Natural killer cell (primary cell): ENCODE measurements at regions not wholly inside any gene's neighbourhood (a gene's known extent, or its start where the extent isn't known, plus 50 kb on each side); places are given as distances from the start of the nearest gene placed in this dataset.

Source experiments
- ATAC-seq, 3 donors: fragments of 150-1000 bp in 2 of 3; fragments of 200-7000 bp in 1 of 3; cut with Tn5 transposase; 1 replicate in 1 of 3; 2 replicates in 2 of 3; pipeline ENCODE4 v1.10.0; 2021; ENCODE audit warnings: mild to moderate bottlenecking in 2 of 3, moderate library complexity in 2 of 3
- DNase-seq, 2 donors: peaks; one replicate each; pipeline versions ENCODE4 v3.0.0 to v3.0.0-alpha.2; 2013 to 2021; ENCODE audit warnings: mixed read lengths in 1 of 2
- H3K27ac ChIP-seq: one replicate; pipeline ENCODE4 v1.5.1; 2013; ENCODE audit warnings: mild to moderate bottlenecking, low read length
- H3K27me3 ChIP-seq: one replicate; pipeline ENCODE4 v1.6.1; 2013; ENCODE audit warnings: low read length; ENCODE audit not compliant: control insufficient read depth, insufficient read depth
- H3K36me3 ChIP-seq: one replicate; pipeline ENCODE4 v1.6.1; 2013; ENCODE audit warnings: low read length; ENCODE audit not compliant: control insufficient read depth, insufficient read depth
- H3K4me1 ChIP-seq: one replicate; pipeline ENCODE4 v1.6.1; 2013; ENCODE audit warnings: low read length; ENCODE audit not compliant: control insufficient read depth, insufficient read depth
- H3K4me3 ChIP-seq: one replicate; pipeline ENCODE4 v1.5.1; 2013; ENCODE audit warnings: low read length
- H3K9me3 ChIP-seq: one replicate; pipeline ENCODE4 v1.6.1; 2013; ENCODE audit warnings: low read length; ENCODE audit not compliant: control insufficient read depth, insufficient read depth
- H3K27ac Mint-ChIP-seq, 2 donors: one replicate each; pipeline ENCODE4 v1.8.0; 2022; ENCODE audit warnings: mild to moderate bottlenecking in 2 of 2, mixed read lengths in 2 of 2, moderate library complexity in 1 of 2
- H3K27me3 Mint-ChIP-seq, 2 donors: one replicate each; pipeline ENCODE4 v1.8.0; 2022; ENCODE audit warnings: low read depth in 2 of 2, mixed read lengths in 2 of 2
- H3K36me3 Mint-ChIP-seq: one replicate; pipeline ENCODE4 v1.8.0; 2022; ENCODE audit warnings: mixed read lengths
- H3K4me1 Mint-ChIP-seq, 2 donors: one replicate each; pipeline ENCODE4 v1.8.0; 2022; ENCODE audit warnings: mixed read lengths in 2 of 2
- H3K4me3 Mint-ChIP-seq: one replicate; pipeline ENCODE4 v1.8.0; 2022; ENCODE audit warnings: mild to moderate bottlenecking, moderate library complexity, mixed read lengths
- H3K9me3 Mint-ChIP-seq, 2 donors: one replicate each; pipeline ENCODE4 v1.8.0; 2022; ENCODE audit warnings: mixed read lengths in 2 of 2
- WGBS: methylation state at CpG from one replicate; pipeline ENCODE4 v1.1.7; 2013; ENCODE audit warnings: missing lambda C conversion rate; ENCODE audit not compliant: insufficient coverage; 5-methylcytosine and 5-hydroxymethylcytosine counted together
- intact Hi-C: fragments of 100-400 bp; cut with micrococcal nuclease; formaldehyde crosslinking; loops from one replicate; pipeline ENCODE4 v1.14.2; 2022
- TF ChIP-seq, protein P1 (sequence below): fragments of 200-600 bp; IDR thresholded peaks from one replicate; pipeline ENCODE4 v1.8.0; 2022; ENCODE audit warnings: antibody characterized with exemption

DNA sequence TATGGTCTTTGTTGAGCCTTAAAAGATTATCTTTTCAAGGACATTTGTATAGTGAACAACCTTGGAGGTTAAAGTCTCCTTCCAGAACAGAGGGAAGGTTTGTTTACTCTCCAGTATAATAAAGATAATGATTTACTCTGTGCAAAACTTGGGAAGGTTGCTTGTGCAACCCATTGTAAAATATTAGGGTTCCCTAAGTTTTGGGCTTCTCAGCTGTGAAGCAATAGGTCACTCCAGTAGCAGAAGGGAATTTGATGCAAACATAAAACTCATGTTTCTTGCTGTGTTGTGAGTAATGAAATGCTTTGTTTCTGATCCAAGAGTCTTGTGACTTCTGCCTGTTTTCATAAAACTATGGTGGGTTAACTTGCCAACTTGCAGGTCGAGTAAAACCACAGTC is 177.5 kb downstream of the SUCNR1 start:
- Mint-ChIP-seq H3K4me3 (no peak overlapping the region), H3K4me1 (no peaks in the 10 kb centered on the region), H3K27ac (no peak overlapping the region)

DNA sequence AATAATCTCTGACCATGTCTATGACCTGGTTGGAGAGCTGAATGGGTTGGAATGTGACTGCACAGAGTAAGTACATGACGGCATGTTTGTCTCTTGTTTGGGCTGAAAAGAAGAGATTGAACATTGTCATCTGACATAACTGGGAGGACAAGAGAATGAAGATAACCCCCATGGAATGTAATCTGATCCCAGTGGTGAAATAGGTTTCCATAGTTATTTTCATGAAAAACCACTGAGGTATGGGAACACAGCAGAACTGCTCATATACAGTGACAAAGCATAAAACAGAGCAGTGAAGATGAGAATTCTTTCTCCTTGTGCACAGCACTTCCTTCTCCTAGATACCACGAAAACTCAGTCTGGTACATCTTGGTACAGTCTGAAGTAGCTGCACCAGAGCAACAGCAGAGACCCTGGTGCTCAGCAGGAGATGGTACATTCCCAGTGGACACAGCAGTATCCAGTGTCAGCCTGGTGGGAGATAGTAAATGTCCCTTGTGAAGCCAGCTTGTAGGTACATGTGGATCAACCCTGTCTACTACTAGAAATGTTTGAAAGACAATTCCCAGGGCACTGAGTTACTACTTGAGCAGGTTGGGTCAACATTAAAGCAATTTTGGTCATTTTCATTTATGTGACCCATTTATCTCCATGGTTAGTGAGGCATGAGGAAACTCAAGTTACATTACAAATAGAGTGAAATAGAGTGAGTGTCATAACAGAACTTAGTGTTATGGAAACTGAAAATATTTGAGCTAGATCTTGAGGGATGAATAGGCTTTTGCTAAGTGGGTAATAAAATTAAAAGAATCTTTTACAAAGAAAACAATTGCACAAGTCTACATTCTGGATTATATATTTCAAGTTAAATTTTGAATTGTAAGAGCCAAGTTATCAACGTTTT is 178.3 kb downstream of the SUCNR1 start:
- WGBS, result 87% methylated on average over 2 of the region's 3 CpGs
- intact Hi-C loops, result no loop called here
- Histone ChIP-seq H3K9me3 (no peaks in the 10 kb centered on the region), H3K36me3 (no peaks in the 10 kb centered on the region), H3K27ac (no peak overlapping the region), H3K27me3 (peaks cover 3% of the 10 kb centered on the region), H3K4me3 (no peak overlapping the region), H3K4me1 (no peaks in the 10 kb centered on the region)
- no peaks in the 10 kb centered on the region for H3K36me3 Mint-ChIP-seq
- no peaks in the 10 kb centered on the region for H3K9me3 Mint-ChIP-seq
- no peak overlapping the region for H3K27ac Mint-ChIP-seq
- no peak for ATAC-seq
- no peak overlapping the region for H3K4me3 Mint-ChIP-seq
- H3K4me1 Mint-ChIP-seq, result no peaks in the 10 kb centered on the region
- TF ChIP-seq, protein P1, sequence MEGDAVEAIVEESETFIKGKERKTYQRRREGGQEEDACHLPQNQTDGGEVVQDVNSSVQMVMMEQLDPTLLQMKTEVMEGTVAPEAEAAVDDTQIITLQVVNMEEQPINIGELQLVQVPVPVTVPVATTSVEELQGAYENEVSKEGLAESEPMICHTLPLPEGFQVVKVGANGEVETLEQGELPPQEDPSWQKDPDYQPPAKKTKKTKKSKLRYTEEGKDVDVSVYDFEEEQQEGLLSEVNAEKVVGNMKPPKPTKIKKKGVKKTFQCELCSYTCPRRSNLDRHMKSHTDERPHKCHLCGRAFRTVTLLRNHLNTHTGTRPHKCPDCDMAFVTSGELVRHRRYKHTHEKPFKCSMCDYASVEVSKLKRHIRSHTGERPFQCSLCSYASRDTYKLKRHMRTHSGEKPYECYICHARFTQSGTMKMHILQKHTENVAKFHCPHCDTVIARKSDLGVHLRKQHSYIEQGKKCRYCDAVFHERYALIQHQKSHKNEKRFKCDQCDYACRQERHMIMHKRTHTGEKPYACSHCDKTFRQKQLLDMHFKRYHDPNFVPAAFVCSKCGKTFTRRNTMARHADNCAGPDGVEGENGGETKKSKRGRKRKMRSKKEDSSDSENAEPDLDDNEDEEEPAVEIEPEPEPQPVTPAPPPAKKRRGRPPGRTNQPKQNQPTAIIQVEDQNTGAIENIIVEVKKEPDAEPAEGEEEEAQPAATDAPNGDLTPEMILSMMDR, result no peak
- peaks cover 8 to 21% of the 10 kb centered on the region in 2 donors for H3K27me3 Mint-ChIP-seq
- DNase-seq, result no peak

More for the DNA sequence above, 177.5 kb downstream of the SUCNR1 start:
- Histone ChIP-seq H3K27ac (no peak overlapping the region), H3K36me3 (no peaks in the 10 kb centered on the region), H3K4me1 (no peaks in the 10 kb centered on the region), H3K27me3 (peaks cover 3% of the 10 kb centered on the region), H3K4me3 (no peak overlapping the region), H3K9me3 (no peaks in the 10 kb centered on the region)
- H3K27me3 Mint-ChIP-seq, result peaks cover 8 to 21% of the 10 kb centered on the region in 2 donors
- no peaks in the 10 kb centered on the region for H3K9me3 Mint-ChIP-seq
- no peaks in the 10 kb centered on the region for H3K36me3 Mint-ChIP-seq
- intact Hi-C loops, result no loop called here
- ATAC-seq (no peak), DNase-seq (no peak)
- 88% methylated on average over 1 of the region's 1 CpG for WGBS
- TF ChIP-seq, protein P1, result no peak

DNA sequence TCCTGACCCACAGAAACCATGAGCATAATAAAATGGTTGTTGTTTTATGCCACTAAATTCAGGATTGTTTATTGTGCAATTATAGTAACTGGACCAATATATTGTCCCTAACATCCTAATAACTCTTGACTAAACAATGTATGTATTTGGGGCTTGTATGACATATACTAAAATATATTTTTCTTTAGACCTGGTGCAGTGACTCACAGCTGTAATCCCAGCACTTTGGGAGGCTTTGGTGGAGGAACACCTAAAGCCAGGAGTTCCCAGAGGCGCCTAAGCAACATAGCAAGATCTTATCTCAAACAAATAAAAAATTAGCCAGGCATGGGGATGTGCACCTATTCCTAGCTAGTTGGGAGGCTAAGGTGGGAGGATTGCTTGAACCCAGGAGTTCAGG is 180.4 kb downstream of the SUCNR1 start:
- no peak overlapping the region for H3K4me3 Mint-ChIP-seq
- H3K9me3 ChIP-seq, result no peaks in the 10 kb centered on the region
- TF ChIP-seq, protein P1, result no peak
- no peaks in the 10 kb centered on the region for H3K9me3 Mint-ChIP-seq
- no peaks in the 10 kb centered on the region for H3K4me1 Mint-ChIP-seq
- no peak for DNase-seq
- H3K27ac Mint-ChIP-seq, result no peak overlapping the region
- WGBS, result no CpG with 5 or more reads among the region's 1 CpG
- H3K27me3 Mint-ChIP-seq, result peaks cover 14 to 15% of the 10 kb centered on the region in 2 donors
- intact Hi-C loops, result no loop called here
- H3K27me3 ChIP-seq, result peaks cover 3% of the 10 kb centered on the region
- H3K27ac ChIP-seq, result no peak overlapping the region
- H3K36me3 Mint-ChIP-seq, result no peaks in the 10 kb centered on the region
- no peak for ATAC-seq
- no peaks in the 10 kb centered on the region for H3K36me3 ChIP-seq
- no peaks in the 10 kb centered on the region for H3K4me1 ChIP-seq
- no peak overlapping the region for H3K4me3 ChIP-seq

DNA sequence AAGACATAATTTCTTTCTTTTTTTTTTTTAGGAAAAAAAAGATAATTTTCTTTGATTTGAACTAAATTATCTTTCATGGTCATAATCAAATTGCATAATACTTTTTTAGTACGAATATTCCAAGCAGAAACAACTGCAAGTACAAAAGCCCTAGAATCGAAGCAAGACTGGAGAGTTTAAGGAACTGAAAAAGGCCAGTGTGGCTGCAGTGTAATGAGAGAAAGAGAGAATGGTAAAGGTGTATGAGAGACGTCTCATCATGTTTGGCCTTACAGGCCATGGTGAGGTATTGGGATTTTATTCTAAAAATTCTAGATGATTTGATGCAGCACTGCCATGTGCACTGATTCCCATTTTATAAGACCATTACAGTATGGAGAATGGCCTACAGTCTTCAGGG is 180.9 kb downstream of the SUCNR1 start:
- 79% methylated on average over 3 of the region's 3 CpGs for WGBS
- Histone ChIP-seq H3K36me3 (no peaks in the 10 kb centered on the region), H3K27ac (no peak overlapping the region), H3K27me3 (peaks cover under 1% of the 10 kb centered on the region), H3K4me3 (no peak overlapping the region), H3K9me3 (no peaks in the 10 kb centered on the region), H3K4me1 (no peaks in the 10 kb centered on the region)
- no peaks in the 10 kb centered on the region for H3K36me3 Mint-ChIP-seq
- no peak overlapping the region for H3K27ac Mint-ChIP-seq
- no peaks in the 10 kb centered on the region for H3K9me3 Mint-ChIP-seq
- DNase-seq (no peak), ATAC-seq (no peak)
- intact Hi-C loops, result no loop called here
- H3K4me1 Mint-ChIP-seq, result no peaks in the 10 kb centered on the region
- H3K4me3 Mint-ChIP-seq, result no peak overlapping the region
- TF ChIP-seq, protein P1, result no peak
- peaks cover 14 to 15% of the 10 kb centered on the region in 2 donors for H3K27me3 Mint-ChIP-seq
